Activated naive CD8-positive, alpha-beta T cell treated with anti-CD3 and anti-CD28 coated beads, Interleukin-2, amount 50 U/mL, for 24 hours (primary cell): ENCODE measurements at regions not wholly inside any gene's neighbourhood (a gene's known extent, or its start where the extent isn't known, plus 50 kb on each side); places are given as distances from the start of the nearest gene placed in this dataset.

Experiments used
- ATAC-seq: fragments of 150-1000 bp; cut with Tn5 transposase; one replicate; pipeline ENCODE4 v1.10.0; 2021
- DNase-seq: peaks from one replicate; pipeline ENCODE4 v3.0.0; 2021
- H3K27ac Mint-ChIP-seq: one replicate; pipeline ENCODE4 v1.8.0; 2021; ENCODE audit warnings: mild to moderate bottlenecking, mixed read lengths
- H3K27me3 Mint-ChIP-seq: one replicate; pipeline ENCODE4 v1.8.0; 2021; ENCODE audit warnings: mixed read lengths
- H3K36me3 Mint-ChIP-seq: one replicate; pipeline ENCODE4 v1.8.0; 2021; ENCODE audit warnings: low read depth, mixed read lengths
- H3K4me1 Mint-ChIP-seq: one replicate; pipeline ENCODE4 v1.8.0; 2021; ENCODE audit warnings: mixed read lengths
- H3K4me3 Mint-ChIP-seq: one replicate; pipeline ENCODE4 v1.8.0; 2021; ENCODE audit warnings: mild to moderate bottlenecking, moderate library complexity, mixed read lengths
- H3K9me3 Mint-ChIP-seq: one replicate; pipeline ENCODE4 v1.8.0; 2021; ENCODE audit warnings: mixed read lengths

GRCh38 chr2:121132762-121133107 lies 152.3 kb downstream of the TFCP2L1 start:
- Mint-ChIP-seq H3K4me3 (no peak overlapping the region), H3K36me3 (no peaks in the 10 kb centered on the region), H3K4me1 (no peaks in the 10 kb centered on the region), H3K9me3 (no peaks in the 10 kb centered on the region), H3K27ac (no peak overlapping the region), H3K27me3 (peaks cover 2% of the 10 kb centered on the region)
- ATAC-seq (no peak), DNase-seq (no peak)

DNA sequence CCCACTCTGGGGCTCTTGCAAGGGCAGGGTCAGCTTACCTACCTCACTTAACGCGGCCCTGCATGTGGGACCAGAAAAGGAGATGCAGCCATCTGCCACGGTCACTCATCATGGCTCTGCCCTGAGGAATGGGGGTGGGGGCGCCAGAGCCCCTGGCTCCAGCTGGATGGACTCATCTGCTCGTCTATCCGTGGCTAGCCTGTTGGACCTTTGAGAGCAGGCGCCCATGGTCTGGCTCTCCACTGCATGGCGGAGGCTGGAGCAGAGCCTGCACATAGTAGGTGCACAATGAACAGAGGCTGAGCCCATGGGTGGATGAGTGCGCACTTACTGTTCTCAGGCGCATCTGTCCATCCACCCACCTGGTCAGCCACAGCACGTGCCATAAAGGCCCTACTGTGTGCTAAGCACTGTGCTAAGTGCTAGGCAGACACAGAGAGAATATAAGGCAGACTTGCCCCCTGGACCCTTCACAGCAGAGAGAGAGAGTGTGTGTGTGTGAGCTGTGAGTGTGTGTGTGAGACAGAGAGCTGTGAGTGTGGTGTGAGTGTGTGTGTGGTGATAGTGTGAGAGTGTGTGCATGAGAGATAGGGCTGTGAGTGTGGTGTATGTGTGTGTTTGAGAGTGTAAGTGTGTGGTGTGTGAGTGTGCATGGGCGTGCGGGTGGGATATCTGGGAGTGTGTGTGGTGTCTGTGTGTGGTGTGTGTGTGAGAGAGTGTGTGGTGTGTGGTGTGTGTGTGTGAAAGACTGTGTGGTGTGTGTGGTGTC lies 151.3 kb downstream of the TFCP2L1 start:
- no peak overlapping the region for H3K4me3 Mint-ChIP-seq
- no peak overlapping the region for H3K27ac Mint-ChIP-seq
- DNase-seq (no peak), ATAC-seq (no peak)
- H3K27me3 Mint-ChIP-seq, result peaks cover 2% of the 10 kb centered on the region
- H3K4me1 Mint-ChIP-seq, result no peaks in the 10 kb centered on the region
- H3K36me3 Mint-ChIP-seq, result no peaks in the 10 kb centered on the region
- no peaks in the 10 kb centered on the region for H3K9me3 Mint-ChIP-seq

GRCh38 chr2:121134728-121135127 lies 150.3 kb downstream of the TFCP2L1 start:
- H3K4me1 Mint-ChIP-seq, result no peaks in the 10 kb centered on the region
- H3K27ac Mint-ChIP-seq, result no peak overlapping the region
- DNase-seq (no peak), ATAC-seq (no peak)
- H3K27me3 Mint-ChIP-seq, result peaks cover 2% of the 10 kb centered on the region
- no peaks in the 10 kb centered on the region for H3K9me3 Mint-ChIP-seq
- no peak overlapping the region for H3K4me3 Mint-ChIP-seq
- no peaks in the 10 kb centered on the region for H3K36me3 Mint-ChIP-seq

GRCh38 chr2:121135168-121135853 lies 149.7 kb downstream of the TFCP2L1 start:
- H3K27me3 Mint-ChIP-seq, result peaks cover 2% of the 10 kb centered on the region
- H3K4me3 Mint-ChIP-seq, result no peak overlapping the region
- no peak overlapping the region for H3K27ac Mint-ChIP-seq
- no peaks in the 10 kb centered on the region for H3K4me1 Mint-ChIP-seq
- H3K9me3 Mint-ChIP-seq, result no peaks in the 10 kb centered on the region
- DNase-seq, result no peak
- H3K36me3 Mint-ChIP-seq, result no peaks in the 10 kb centered on the region
- ATAC-seq, result no peak

DNA sequence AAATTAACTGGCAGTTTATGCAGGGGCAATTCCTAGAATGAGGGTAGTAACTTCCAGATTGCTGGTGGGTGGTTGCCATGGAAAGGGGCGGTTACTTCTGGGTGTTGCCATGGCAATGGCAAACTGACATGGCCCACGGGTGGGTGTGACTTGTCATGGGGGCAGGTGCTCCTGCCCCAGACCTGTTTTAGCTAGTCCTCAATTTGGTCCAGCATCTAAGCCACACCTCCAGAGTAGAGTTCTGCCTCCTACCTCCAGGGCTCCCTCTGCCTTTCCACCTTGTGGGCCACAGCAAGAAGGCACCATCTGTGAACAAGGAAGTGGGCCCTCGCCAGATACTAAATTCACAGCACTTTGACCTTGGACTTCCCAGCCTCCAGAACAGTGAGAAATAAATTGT lies 148.7 kb downstream of the TFCP2L1 start:
- Mint-ChIP-seq H3K9me3 (no peaks in the 10 kb centered on the region), H3K36me3 (no peaks in the 10 kb centered on the region), H3K4me3 (no peak overlapping the region), H3K4me1 (no peaks in the 10 kb centered on the region), H3K27me3 (peaks cover 2% of the 10 kb centered on the region), H3K27ac (no peak overlapping the region)
- DNase-seq (no peak), ATAC-seq (no peak)

DNA sequence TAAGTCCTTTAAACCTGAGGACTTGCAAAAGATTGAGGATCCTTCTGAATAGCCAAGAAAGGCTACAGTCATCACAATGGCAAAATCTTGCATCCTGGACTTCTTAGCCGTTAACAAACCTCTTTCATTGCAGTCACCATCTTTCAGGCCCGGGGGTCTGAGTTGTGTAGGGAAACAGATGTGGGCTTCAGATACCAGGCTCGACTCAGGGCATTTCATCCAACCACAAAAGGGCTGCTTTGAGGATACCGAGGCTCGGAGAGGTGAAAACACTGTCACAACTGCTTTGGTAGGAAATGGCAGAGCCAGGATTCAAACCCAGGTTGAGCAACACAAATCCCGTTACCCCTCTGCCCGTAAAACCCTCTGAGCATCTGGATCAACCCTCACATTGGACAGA lies 147.4 kb downstream of the TFCP2L1 start:
- Mint-ChIP-seq H3K27ac (no peak overlapping the region), H3K9me3 (no peaks in the 10 kb centered on the region), H3K36me3 (no peaks in the 10 kb centered on the region), H3K4me1 (no peaks in the 10 kb centered on the region), H3K27me3 (peaks cover 2% of the 10 kb centered on the region), H3K4me3 (no peak overlapping the region)
- DNase-seq, result no peak
- no peak for ATAC-seq

DNA sequence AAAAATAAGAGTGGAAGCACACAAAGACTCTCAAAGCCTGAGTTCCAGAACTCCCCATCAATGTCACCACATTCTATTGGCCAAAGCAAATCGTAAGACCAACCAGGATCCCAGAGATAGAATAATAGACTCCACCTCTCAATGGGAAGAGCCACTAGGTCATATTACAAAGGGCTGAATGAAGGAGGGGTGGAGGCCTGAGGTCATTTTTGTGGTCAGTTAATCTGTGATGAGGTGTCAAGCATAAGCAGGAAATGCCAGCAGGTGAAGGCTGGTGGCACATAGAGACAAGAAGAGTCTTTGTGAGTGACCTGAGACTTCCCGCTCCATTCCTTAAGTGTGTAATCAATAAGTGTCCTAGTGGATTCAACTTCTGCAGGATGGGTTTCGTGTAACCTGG lies 144.3 kb downstream of the TFCP2L1 start:
- Mint-ChIP-seq H3K4me3 (no peak overlapping the region), H3K4me1 (no peaks in the 10 kb centered on the region)
- ATAC-seq, result no peak

DNA sequence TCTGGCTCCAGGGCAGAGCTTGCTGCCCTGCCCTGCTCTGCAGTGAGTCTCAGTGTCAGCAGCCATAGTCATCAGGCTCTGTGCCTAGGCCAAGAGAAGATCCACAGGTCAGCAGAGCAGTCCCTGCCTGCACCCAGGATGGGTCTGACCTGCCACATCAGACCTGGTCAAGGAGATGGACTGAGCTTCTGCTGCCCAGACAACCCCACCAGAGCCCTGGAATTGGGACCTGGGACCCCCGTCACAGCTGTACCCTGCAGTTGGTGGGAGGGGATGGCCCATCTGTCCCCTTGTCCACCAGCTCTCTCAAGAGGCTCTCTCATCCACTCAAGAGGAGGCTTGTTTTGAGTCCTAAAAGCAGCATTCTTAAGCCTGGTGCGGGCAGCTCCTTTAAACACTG lies 142.6 kb downstream of the TFCP2L1 start:
- no peaks in the 10 kb centered on the region for H3K27me3 Mint-ChIP-seq
- no peaks in the 10 kb centered on the region for H3K9me3 Mint-ChIP-seq
- H3K4me1 Mint-ChIP-seq, result no peaks in the 10 kb centered on the region
- no peak for DNase-seq
- H3K4me3 Mint-ChIP-seq, result no peak overlapping the region
- no peaks in the 10 kb centered on the region for H3K36me3 Mint-ChIP-seq
- ATAC-seq, result no peak
- H3K27ac Mint-ChIP-seq, result no peak overlapping the region

More for the DNA sequence above, 144.3 kb downstream of the TFCP2L1 start:
- DNase-seq, result no peak
- Mint-ChIP-seq H3K9me3 (no peaks in the 10 kb centered on the region), H3K27me3 (no peaks in the 10 kb centered on the region), H3K36me3 (no peaks in the 10 kb centered on the region), H3K27ac (no peak overlapping the region)

DNA sequence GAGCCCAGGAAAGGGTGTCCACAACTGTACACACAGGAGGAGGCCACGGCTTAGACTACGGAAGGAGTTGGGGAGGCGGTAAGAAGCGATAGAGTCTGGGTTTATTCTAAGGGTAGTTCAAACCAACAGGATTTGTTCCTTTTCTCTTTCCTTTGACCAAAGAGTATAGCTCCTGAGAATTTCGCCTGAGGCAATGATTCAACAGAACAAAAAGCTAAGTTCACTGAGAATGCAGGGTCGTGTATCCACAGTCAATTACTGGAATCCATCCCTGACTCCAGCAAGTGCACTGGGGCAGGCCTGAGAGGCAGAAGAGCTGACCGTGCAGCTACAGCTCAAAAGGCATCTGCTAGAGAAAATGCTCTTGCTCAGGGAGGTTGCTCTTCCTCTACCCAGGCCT lies 140.9 kb downstream of the TFCP2L1 start:
- Mint-ChIP-seq H3K27ac (no peak overlapping the region), H3K36me3 (no peaks in the 10 kb centered on the region), H3K4me3 (no peak overlapping the region), H3K4me1 (no peaks in the 10 kb centered on the region), H3K9me3 (no peaks in the 10 kb centered on the region), H3K27me3 (no peaks in the 10 kb centered on the region)
- DNase-seq, result no peak
- ATAC-seq, result no peak

DNA sequence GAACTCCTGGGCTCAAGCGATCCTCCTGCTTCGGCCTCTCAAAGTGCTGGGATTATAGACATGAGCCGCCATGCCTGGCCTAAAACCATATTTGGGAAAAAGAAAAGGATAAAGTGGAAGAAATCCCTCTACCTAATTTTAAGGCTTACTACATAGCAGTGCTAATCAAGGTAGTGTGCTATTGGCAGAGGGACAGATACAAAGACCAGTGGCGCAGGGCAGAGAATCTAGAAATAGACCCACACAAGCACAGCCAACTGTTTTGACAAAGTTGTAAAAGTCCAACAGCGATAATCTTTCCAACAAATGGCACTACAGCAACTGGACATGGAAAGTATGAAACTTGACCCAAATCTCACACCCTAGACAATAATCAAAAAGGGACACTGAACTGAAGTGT lies 138.4 kb downstream of the TFCP2L1 start:
- Mint-ChIP-seq H3K4me1 (no peaks in the 10 kb centered on the region), H3K4me3 (no peak overlapping the region), H3K9me3 (no peaks in the 10 kb centered on the region), H3K27ac (no peak overlapping the region), H3K27me3 (no peaks in the 10 kb centered on the region), H3K36me3 (no peaks in the 10 kb centered on the region)
- ATAC-seq, result no peak
- no peak for DNase-seq

- DNase-seq (no peak), ATAC-seq (no peak)
- Mint-ChIP-seq H3K4me3 (no peak overlapping the region), H3K27ac (no peak overlapping the region), H3K9me3 (no peaks in the 10 kb centered on the region), H3K36me3 (no peaks in the 10 kb centered on the region), H3K4me1 (no peaks in the 10 kb centered on the region), H3K27me3 (no peaks in the 10 kb centered on the region)
Observed at GRCh38 chr2:121147766-121148165, 137.2 kb downstream of the TFCP2L1 start.

DNA sequence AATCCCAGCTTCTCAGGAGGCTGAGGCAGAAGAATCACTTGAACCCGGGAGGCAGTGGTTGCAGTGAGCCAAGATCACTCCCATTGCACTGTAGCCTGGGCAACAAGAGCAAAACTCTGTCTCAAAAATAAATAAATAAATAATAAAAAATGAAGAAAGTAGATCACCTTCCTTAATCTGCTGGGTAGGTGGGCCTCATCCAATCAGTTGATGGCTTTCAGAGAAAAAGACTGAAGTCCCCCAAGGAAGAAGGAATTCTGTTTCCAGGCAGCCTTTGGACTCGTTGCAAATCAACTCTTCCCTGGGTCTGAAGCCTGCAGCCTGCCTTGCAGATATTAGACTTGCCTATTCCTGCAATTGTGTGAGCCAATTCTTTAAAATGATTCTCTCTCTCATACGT lies 136.5 kb downstream of the TFCP2L1 start:
- no peak overlapping the region for H3K27ac Mint-ChIP-seq
- H3K4me3 Mint-ChIP-seq, result no peak overlapping the region
- H3K27me3 Mint-ChIP-seq, result no peaks in the 10 kb centered on the region
- H3K36me3 Mint-ChIP-seq, result no peaks in the 10 kb centered on the region
- H3K9me3 Mint-ChIP-seq, result no peaks in the 10 kb centered on the region
- no peak for DNase-seq
- no peaks in the 10 kb centered on the region for H3K4me1 Mint-ChIP-seq
- ATAC-seq, result no peak

GRCh38 chr2:121149384-121149783 lies 135.6 kb downstream of the TFCP2L1 start:
- no peak overlapping the region for H3K4me3 Mint-ChIP-seq
- H3K4me1 Mint-ChIP-seq, result no peaks in the 10 kb centered on the region
- H3K27me3 Mint-ChIP-seq, result no peaks in the 10 kb centered on the region
- H3K27ac Mint-ChIP-seq, result no peak overlapping the region
- ATAC-seq, result no peak
- no peaks in the 10 kb centered on the region for H3K9me3 Mint-ChIP-seq
- no peak for DNase-seq
- no peaks in the 10 kb centered on the region for H3K36me3 Mint-ChIP-seq

- Mint-ChIP-seq H3K4me1 (no peaks in the 10 kb centered on the region), H3K4me3 (no peak overlapping the region), H3K27ac (no peak overlapping the region), H3K36me3 (no peaks in the 10 kb centered on the region), H3K27me3 (no peaks in the 10 kb centered on the region), H3K9me3 (no peaks in the 10 kb centered on the region)
- no peak for DNase-seq
- no peak for ATAC-seq
Observed at GRCh38 chr2:121150126-121150525, 134.9 kb downstream of the TFCP2L1 start.

GRCh38 chr2:121150713-121151112 lies 134.3 kb downstream of the TFCP2L1 start:
- H3K4me3 Mint-ChIP-seq, result no peak overlapping the region
- no peaks in the 10 kb centered on the region for H3K4me1 Mint-ChIP-seq
- ATAC-seq, result no peak
- H3K9me3 Mint-ChIP-seq, result no peaks in the 10 kb centered on the region
- no peaks in the 10 kb centered on the region for H3K36me3 Mint-ChIP-seq
- no peak for DNase-seq
- no peaks in the 10 kb centered on the region for H3K27me3 Mint-ChIP-seq
- no peak overlapping the region for H3K27ac Mint-ChIP-seq
